GM19023 (cell line): ENCODE measurements at regions not wholly inside any gene's neighbourhood (a gene's known extent, or its start where the extent isn't known, plus 50 kb on each side); places are given as distances from the start of the nearest gene placed in this dataset.

Experiments used
- ATAC-seq: cut with Tn5 transposase; IDR thresholded peaks from one replicate; pipeline ENCODE4 v1.9.1; 2021; ENCODE audit warnings: mild to moderate bottlenecking, moderate library complexity; ENCODE audit not compliant: unreplicated experiment

DNA sequence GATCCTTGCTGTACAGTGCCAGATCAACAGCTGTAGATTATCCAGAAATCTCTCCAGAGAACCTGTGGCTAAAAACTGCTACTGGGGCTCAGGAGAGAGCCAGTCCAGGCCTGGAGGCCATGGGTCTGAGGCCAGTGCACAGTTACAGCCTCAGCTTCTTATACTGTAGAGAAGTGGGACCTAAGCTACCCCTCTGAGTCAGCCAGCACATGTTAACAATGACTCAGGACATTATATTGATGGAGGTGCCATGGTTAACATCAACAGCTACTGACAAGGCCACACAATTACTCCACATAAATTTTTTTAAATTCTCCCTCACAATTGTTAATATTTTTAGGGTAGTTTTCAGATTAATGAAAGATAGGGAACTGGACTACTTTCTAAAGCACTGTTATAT is 138.5 kb downstream of the RBM26 start:
- no peak for ATAC-seq

DNA sequence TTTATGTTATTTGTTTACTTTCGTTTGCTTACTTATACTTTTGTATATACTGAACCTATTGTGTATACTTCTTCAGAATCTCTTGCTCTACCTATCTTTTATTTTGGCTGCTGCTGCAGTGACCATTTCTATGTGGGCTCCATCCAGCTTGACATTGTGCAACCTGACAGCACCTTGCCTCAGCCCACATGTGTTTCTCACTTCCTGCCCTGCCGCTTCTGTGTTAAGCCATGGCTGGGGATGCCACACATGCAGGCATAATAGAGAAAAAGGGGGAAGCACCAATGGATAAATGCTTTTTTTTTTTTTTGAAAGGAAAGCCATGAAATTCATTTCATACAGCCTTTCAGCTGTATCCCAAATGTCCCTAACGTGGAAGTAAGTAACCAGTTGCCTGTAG is 147.6 kb downstream of the RBM26 start:
- peak; percentile 93 for ATAC-seq

DNA sequence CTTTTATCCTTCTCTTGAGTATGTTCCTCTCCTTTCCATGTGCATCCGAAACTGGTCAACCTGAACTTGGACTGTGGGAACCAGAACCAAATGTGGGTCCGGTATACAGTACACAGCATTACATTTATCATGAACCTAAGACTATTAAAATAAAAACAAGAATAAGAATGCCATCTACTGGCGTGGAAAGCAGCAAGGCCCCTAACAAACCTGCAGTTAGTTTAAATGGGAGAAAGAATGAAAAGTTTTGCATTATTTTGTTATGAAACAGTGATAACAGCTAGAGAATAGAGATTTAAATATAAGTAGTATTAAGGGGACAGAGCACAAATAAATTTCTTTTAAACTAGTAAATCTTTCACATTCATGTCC is 159.5 kb downstream of the RBM26 start:
- ATAC-seq, result peak; percentile 36

DNA sequence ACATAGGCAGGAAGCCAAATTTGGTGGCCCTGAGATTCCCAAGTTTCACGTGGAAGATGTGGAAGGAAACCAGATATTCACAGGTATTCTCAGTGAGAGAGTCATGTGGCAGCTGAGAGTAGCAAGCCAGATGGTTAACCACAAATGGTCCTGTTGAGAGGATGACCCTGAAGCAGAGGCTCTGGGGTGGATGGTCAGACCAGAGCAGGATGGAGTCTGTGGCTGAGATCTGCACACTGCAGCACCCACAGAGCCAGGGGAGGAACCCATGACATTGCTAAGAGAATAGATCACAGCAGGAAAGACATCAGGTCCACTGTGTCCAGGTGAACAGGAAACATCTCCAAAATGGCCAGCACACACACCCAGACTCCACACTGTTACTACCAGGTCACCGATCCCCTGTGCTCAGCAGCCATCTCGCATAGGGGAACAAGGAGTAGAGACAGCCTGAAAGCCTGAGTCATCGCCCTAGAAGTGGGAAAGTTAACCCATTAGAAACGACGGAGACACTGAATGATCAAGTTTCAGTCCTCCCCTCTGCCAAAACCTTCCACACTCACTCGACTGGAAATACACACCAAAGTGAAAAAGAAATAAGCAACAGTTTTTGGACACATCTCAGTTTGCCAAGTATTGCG is 160.0 kb downstream of the RBM26 start:
- peak; percentile 68 for ATAC-seq

DNA sequence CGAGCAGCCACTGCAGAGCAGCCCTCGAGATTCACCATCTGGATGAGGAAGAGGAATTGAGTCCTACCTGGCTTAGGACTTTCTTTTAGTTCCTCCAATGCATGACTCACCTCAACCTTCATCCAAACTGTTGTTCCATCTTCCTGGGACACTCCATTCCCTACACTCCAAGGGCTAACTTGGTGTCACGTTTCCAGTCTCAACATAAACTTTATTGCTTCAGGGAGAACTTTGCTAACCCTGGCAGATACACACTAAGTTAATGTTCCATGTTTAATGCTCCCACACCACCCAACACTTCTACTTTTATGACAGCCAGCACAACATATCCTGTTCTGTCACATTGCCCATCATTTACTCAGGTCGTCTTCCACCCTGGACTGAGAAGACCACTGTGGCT is 164.4 kb downstream of the RBM26 start:
- no peak for ATAC-seq

DNA sequence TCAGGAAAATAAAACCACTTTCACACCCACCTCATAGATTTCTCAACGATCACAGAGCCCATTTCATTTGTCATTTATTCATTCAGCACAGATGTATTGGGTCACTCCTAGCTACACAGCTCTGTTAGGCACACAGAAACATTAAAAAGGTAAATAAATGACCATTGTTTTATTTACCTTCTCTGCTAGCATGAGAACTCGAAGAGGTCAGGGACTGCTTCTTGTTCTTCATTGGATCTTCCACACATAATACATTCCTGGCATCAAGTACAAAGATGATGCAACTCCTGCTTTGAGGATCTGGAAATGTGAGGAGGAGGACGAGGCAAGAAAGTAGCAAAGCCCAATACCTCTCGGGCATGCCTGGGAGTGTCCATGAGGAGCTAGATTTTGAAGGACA is 168.1 kb downstream of the RBM26 start:
- ATAC-seq, result no peak

DNA sequence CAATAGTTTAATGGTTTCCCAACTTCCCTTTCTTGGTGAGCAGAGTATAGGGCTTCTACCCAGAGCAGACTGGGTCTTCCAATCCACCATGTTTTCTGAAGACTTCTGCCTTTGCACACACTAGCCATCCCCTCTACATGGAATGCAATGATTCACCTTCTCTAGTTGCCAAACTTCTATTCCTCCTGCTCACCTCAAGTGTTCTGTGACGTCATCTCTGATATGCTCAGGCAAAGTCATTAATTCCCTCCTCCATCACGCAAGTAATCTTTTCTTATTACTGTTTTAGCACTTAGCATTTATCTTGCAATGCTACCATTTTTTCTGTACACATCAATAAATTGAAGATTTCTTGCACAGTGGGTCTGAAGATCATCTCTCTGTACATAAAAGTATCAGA is 174.2 kb downstream of the RBM26 start:
- no peak for ATAC-seq

DNA sequence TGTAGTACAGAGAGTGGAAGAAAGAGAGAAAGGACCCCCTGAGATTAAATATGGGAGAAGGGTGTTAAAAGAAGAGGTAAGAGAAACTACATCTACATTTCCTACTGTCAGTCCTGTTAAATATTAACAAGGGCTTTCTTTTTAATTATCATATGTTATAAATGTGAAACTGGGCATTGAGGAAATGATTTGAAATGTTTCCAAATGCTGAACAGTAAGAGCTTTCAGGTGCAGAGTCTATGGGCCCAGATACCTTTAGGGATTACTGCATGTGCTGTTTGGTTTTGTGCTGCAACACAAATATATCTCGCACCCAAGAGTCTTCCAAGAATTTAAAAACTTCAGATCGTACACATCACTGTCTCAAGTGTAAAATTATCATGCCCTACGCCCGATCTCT is 176.3 kb downstream of the RBM26 start:
- ATAC-seq, result no peak

DNA sequence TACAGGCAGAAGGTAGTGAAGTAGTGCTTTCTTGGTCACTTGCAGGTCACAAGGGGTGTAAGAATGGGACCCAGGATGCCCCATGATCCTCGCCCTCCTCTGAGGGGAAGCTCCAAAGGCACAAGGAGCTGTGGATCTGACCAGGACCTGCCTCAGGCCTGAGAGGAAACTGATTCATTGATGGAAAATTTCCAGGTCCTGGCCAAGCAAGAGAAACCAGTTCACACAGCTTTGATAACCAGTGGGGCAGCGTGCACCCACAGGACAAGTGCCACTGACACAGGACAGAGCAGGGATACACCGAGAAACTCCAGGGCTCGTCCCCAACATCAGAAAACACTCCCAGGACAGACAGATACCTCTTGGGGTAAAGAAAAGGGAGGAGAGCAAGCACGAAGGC is 177.1 kb downstream of the RBM26 start:
- ATAC-seq, result no peak

DNA sequence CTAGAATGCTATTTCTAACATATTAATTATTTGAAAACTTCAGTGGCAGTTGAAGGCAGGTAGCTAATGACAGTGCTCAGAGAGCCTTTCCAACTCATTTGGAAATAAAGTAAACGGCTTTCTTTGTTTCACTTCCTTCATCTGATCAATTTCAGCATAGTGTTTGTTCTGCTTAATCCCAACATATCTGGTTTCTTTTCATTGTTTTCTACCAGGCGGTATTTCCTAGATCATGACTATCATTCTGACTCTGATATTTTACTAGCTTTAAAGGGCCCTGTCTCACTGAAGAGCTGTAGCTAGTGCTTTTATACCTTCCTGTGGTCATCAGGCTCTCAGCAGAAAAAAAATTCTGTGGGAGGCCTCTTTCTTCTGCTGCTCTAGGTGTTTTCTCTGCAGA is 178.6 kb downstream of the RBM26 start:
- peak; percentile 76 for ATAC-seq

DNA sequence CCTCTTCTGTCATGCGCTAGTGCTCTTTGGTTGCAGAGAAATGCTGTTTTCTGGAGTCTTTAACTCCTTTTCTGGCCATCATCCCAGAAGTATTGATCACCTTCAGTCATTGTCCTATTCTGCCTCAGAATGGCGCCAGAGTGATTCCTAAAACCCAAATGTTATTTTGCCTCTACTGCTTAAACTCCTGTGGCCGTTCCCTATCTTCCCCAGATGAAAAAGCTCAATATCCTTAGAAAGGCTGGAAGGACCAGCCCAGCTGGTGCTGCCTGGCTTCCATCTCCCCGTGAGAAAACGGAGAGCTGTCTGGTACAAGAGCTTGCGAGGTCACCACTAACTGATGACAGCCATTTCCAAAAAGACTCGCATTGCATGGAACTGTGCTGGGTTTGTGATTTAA is 179.1 kb downstream of the RBM26 start:
- peak; percentile 10 for ATAC-seq

DNA sequence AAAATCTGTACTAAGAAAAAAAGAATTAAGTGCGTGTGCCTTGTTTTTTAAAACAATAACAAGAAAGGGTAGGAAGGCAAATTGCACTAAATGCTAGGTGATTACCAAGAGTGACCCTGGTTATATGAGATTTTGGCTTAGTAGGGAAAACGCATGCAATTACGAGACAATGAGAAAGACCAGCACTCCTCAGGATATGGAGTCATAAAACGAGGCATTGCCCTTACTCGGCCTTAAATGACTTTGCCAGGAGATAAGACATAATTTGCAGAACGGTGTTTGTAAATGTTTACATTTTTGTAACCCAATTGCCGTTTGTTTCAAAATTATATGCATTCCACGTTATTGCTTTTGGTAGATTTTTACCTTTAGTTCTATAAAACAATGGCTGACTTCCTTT is 179.8 kb downstream of the RBM26 start:
- ATAC-seq, result no peak

DNA sequence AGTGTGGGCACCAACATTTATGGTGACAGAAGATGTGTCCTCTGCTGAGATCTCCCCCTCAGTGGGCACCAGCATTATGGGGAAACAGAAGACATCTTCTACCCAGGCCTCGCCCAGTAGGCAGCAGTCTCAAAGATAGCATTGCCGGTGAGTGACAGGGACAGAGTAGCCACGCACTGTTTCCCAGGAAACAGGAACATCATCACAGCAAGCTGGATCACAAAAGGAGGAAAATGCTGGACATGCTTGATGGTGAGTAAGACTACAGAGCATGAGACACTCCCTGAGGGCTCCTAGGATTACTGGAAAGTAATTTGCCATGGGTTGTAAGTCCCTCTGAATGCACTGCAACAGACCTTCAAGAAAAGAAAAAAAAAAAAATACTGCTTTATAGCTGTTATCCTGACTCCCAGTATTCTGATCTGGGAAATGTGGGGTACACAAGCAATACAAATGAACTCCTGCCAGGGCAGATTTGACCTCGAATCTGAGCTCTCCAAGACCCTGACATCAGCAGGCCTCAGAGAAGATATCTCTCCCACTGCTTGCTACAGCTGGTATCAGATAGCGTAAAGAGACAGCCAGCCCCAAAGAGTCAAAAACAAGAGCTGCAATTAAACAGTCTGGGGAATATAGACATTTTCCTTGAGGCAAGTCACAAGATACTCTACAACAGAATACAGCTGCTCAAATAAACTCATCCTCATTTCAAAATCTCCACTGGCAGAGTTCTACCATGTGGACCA is 180.4 kb downstream of the RBM26 start:
- ATAC-seq, result no peak

DNA sequence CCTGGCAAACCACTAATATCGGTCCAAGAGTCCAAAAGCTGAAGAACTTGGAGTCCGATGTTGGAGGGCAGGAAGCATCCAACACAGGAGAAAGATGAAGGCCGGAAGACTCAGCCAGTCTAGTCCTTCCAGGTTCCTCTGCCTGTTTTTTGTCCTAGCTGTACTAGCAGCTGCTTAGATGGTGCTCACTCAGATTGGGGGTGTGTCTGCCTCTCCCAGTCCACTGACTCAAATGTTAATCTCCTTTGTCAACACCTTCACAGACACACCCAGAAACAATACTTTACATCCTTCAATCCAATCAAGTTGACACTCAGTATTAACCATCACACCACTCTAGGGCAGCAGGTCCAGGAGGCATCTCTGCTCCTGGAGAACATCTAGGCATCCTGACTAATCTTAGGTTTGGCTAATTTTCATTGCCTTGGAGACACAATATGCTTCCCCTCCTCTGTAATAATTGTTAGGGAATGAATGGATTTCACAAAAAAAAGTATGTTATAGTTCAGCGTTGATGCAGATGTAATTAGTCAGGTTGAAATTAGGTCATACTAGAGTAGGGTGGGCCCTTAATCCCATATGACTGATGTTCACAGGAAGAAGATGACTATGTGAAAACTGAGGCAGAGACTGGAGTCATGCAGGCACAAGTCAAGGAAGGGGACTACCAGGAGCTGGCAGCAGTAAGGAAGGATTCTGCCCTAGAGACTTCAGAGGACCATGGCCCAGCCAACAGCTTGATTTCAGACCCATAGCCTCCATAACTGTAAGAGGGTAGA is 183.4 kb downstream of the RBM26 start:
- ATAC-seq, result no peak

DNA sequence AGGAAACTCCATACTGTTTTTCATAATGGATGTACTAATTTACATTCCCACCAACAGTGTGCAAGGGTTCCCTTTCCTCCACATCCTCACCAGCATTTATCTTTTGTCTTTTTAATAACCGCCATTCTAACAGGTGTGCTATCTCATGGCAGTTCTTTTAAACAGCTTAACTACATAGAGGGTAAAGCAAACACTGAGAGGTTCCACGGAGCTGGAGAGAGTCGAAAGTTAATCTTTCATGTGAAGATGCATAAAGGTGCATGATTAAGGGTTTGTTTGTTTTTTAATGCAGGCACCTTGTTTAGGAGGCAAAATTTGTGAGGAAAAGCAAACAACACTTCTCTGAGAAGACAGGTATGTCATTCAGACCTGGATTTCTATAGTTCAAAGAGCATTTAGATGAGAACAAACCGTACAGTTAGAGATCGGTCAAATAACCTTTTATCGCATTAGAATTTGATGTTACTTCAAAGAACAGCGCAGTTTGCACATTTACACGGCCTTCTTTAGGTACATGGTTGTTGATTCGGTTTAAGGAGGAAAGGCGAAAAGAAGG is 193.9 kb downstream of the RBM26 start:
- ATAC-seq, result no peak

DNA sequence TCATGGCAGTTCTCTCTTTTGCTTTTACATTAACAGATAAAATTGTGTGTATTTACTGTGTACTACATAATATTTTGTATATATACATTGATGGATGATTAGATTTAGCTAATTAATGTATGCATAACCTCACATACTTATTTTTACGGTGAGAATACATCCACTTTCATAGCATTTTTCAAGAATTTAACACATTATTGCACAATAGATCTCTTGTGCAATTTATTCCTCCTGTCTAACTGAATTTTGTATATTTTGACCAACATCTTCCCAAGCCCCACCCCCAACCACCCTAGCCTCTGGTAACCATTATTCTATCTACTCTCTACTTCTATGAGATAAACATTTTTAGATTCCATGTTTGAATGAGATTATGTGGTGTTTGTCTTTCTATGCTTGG is 194.7 kb downstream of the RBM26 start:
- no peak for ATAC-seq

DNA sequence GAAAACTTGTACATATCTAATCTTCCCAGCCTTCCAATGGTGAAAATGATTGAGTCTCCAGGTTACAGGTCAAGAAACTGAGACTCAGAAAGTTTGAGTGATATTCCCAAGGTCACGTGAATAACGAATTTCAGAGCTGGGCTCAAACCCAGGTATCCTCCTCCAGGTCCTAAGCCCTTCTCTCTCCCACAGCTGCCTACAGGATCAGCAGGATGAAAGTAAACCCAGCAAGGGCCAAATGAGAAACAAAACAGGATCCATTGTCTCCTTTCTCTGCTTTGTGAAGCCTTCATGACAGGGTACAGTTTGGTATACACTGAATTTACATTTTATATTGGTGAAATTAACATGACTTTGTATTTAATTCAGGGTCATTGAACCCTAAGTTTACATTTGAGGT is 208.1 kb downstream of the RBM26 start:
- ATAC-seq, result no peak

DNA sequence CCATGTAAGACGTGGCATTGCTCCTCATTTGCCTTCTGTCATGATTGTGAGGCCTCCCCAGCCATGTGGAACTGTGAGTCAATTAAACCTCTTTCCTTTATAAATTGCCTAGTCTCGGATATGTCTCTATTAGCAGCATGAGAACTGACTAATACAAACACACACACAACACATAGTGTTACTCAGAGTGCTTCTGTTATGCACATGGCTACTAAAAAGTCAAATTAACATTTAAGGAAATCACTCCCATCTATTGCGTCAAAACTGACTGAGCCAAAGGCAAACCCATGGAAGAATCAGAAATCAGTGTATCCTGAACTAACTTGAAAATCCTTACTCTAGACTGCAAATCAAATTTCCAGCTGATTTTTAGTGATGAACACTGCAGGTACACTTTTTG is 209.2 kb downstream of the RBM26 start:
- ATAC-seq, result no peak

DNA sequence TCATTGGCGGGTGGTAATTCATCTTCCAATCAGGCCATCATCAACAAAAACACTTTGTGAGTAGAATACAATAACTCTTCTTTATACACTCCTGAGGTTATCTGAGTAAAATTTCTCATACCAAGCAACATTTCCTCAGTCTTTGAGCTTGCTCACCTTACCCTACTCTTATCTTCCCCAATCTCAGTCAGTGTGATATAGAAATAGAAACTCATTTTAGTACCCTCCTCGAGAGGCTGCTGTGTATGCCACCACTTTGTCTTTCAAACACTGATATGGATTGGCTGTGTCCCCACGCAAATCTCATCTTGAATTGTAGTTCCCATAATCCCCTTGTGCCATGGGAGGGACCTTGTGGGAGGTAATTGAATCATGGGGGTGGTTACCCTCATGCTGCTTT is 209.7 kb downstream of the RBM26 start:
- no peak for ATAC-seq

DNA sequence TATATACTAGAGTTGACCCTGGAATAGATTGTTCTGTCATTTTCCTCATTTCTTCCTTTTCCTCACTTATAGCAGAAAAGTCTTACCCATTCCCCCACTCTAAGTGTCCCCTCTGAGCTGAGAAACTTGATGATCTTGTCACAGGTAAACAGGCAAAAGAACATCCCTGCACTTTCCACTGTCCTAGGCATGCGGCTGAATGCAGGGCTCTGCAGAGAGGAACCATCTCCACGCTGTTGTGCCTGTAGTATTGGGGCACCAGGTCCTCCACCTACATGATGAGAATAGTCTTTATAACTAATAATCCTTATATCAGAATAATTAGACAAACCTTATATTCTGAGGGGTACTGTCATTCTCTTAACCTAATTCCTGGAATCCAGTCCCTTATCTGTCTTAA is 211.3 kb downstream of the RBM26 start:
- peak; percentile 28 for ATAC-seq

DNA sequence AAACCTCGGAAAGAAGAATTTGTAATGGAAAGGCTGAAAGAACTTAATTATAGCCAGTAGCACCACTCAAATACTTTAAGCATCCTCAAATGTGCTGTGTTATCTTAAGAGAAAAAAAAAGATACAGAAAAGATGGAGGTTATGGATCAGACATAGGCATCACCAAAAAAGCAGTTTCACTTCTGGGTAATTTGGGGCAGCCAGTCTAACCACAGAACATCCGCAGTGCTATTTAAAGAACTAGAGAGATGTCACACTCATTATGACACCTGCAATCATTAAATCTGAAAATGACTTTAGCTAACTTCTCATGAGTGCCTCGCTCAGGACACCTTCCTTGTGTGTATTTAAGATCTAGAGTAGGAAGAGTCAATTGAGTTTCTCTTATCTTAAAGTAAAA is 211.8 kb downstream of the RBM26 start:
- peak; percentile 90 for ATAC-seq

DNA sequence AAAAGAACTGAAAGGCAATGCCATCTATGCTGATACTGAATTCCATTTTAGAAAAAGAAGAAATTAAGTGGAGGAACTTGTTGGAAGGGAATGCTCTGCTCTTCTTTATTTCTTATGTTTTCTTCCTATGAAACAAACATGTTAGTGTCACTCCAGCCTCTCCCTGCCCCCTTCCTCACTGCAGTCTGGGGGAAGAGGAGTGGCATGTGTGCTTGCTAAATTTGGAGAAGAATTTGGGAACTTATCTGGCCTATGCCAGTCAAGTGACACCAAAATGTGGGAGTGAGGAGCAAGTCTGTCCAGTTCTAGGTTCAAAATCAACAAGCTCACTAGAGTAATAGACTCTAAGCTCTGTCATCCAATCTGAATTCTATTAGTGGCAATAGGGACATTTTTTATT is 214.6 kb downstream of the RBM26 start:
- ATAC-seq, result no peak
